Peyer's patch (tissue), 4 donors: ENCODE measurements at regions not wholly inside any gene's neighbourhood (a gene's known extent, or its start where the extent isn't known, plus 50 kb on each side); places are given as distances from the start of the nearest gene placed in this dataset.

Experiments used
- DNase-seq, 3 donors: peaks; one replicate each; pipeline ENCODE4 v3.0.0-alpha.2; 2017 to 2019
- H3K27ac ChIP-seq, 4 donors: fragments of 200-600 bp; sonication (generic); one replicate each; pipeline ENCODE4 v1.5.1; 2016 to 2019
- H3K27me3 ChIP-seq, 2 donors: fragments of 200-600 bp; sonication (generic); one replicate each; pipeline ENCODE4 v1.5.1; 2019
- H3K36me3 ChIP-seq, 3 donors: fragments of 200-600 bp; sonication (generic); one replicate each; pipeline ENCODE4 v1.5.1; 2016 to 2019
- H3K4me1 ChIP-seq, 4 donors: fragments of 200-600 bp; sonication (generic); one replicate each; pipeline ENCODE4 v1.5.1; 2016 to 2019
- H3K4me3 ChIP-seq, 4 donors: fragments of 200-600 bp; sonication (generic); 1 replicate in 3 of 4; 2 replicates in 1 of 4; pipeline ENCODE4 v1.5.1; 2016 to 2019; ENCODE audit warnings: mild to moderate bottlenecking in 1 of 4
- H3K9me3 ChIP-seq, 4 donors: fragments of 200-600 bp; sonication (generic); one replicate each; pipeline ENCODE4 v1.5.1; 2016 to 2019; ENCODE audit warnings: mild to moderate bottlenecking in 1 of 4
- POLR2A ChIP-seq, 2 donors: fragments of 450-650 bp; IDR thresholded peaks; one replicate each; pipeline ENCODE4 v1.5.1; 2017; ENCODE audit warnings: antibody characterized with exemption in 2 of 2, mild to moderate bottlenecking in 2 of 2, moderate library complexity in 2 of 2
- TF ChIP-seq, protein P1 (sequence below), 6 experiments: fragments of 450-650 bp in 4 of 6; fragments of 200-600 bp in 2 of 6; sonication (generic) in 1 of 6; IDR thresholded peaks; one replicate each; pipeline ENCODE4 v1.5.1; 2017 to 2019; ENCODE audit warnings: antibody characterized with exemption in 6 of 6, mild to moderate bottlenecking in 3 of 6, moderate library complexity in 1 of 6

DNA sequence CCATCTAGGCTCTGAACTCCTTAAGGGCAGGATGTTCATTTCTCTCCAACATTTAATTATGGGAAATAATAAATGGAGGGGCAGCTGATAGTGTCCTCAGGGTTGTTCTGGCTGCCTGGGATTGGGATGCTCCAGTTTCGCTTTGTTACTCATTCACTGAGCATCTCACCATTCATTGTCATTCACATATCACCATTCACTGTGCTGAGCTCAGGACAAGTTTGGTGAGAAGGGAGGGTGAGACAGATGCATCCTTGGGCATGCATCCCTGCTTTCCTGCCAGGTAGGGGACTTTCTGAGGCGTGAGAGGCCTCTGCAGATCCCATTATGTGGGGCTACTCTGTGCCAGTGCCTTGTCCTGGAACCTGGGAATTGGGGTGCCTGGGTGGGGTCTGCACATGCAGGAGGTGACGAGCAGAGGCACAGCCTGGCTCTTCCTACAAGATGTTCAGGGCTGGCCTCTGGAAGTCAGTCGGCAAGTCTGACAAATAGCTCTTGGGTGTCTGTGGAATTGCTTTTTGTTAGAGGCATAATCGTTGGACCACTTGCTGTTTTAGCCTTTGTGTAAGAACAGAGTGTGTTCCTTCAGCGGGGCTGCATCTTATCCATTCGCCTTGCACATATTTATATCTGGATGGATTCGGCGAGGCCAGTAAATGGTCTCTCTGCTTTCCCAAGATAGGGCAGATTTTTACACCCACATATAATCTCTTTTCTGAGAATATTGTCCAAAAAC is 323.2 kb upstream of the THSD7B start:
- no peaks in the 10 kb centered on the region for H3K27me3 ChIP-seq
- H3K9me3 ChIP-seq: no peaks in the 10 kb centered on the region
- no peak overlapping the region for H3K27ac ChIP-seq
- no peaks in the 10 kb centered on the region for H3K36me3 ChIP-seq
- H3K4me3 ChIP-seq: no peak overlapping the region
- TF ChIP-seq, protein P1, sequence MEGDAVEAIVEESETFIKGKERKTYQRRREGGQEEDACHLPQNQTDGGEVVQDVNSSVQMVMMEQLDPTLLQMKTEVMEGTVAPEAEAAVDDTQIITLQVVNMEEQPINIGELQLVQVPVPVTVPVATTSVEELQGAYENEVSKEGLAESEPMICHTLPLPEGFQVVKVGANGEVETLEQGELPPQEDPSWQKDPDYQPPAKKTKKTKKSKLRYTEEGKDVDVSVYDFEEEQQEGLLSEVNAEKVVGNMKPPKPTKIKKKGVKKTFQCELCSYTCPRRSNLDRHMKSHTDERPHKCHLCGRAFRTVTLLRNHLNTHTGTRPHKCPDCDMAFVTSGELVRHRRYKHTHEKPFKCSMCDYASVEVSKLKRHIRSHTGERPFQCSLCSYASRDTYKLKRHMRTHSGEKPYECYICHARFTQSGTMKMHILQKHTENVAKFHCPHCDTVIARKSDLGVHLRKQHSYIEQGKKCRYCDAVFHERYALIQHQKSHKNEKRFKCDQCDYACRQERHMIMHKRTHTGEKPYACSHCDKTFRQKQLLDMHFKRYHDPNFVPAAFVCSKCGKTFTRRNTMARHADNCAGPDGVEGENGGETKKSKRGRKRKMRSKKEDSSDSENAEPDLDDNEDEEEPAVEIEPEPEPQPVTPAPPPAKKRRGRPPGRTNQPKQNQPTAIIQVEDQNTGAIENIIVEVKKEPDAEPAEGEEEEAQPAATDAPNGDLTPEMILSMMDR (IDR thresholded peaks at IDR 0.05): no peak
- no peak for TF ChIP-seq POLR2A (IDR thresholded peaks at IDR 0.05)
- no peaks in the 10 kb centered on the region for H3K4me1 ChIP-seq
- no peak for DNase-seq

DNA sequence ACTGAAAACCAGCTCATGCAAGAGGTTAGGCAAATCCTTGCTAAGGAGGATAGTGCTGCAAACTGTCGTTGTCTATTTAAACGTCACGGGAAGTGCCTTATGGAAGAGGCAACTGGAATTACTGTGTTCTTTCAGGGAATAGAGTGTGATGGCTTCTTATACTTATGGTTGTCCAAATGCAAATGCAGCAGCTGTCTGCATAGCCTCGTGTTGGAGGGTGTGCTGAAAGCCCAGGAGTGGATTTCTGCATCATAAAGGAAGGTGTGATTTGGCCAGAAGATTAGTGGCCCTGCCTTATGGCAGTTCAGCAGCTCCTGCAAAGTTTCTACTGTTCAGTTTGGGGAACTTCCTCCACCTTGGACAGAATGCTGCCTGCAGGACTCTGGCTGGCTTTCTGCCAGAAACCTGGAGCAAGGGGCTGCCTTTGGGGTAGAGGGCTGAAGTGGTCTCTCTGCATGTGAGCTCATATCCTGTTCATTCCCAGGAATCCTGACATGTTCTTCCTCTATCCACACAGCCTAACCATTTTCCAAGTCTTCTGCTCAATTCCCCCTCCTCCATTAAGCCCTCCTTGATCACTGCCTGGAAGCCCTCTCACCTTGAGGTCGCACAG is 321.2 kb upstream of the CXCR4 start:
- TF ChIP-seq, protein P1 (IDR thresholded peaks at IDR 0.05): no peak
- TF ChIP-seq POLR2A (IDR thresholded peaks at IDR 0.05): no peak
- no peak overlapping the region for H3K27ac ChIP-seq
- DNase-seq: no peak
- no peak overlapping the region for H3K4me3 ChIP-seq
- no peaks in the 10 kb centered on the region for H3K36me3 ChIP-seq
- no peaks in the 10 kb centered on the region for H3K9me3 ChIP-seq
- no peaks in the 10 kb centered on the region for H3K27me3 ChIP-seq
- no peaks in the 10 kb centered on the region for H3K4me1 ChIP-seq

DNA sequence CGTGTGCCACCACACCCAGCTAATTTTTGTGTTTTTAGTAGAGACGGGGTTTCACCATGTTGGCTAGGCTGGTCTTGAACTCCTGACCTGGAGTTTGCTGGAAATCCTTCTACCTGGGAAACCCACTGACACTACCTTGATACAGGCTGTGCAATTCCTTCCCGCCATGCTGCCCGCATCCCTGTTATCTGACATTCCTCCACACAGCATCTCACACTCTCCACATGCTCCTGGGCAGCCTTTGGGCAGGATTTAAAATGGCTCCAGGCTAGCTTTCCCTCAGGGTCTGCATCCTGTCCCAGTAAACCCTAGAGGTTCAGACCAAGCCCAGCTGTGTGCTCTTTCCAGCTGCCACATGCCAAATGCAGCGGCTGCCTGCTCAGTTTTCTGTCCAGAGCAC is 319.5 kb upstream of the CXCR4 start:
- Histone ChIP-seq H3K27ac (no peak overlapping the region), H3K9me3 (no peaks in the 10 kb centered on the region), H3K27me3 (no peaks in the 10 kb centered on the region), H3K4me3 (no peak overlapping the region), H3K36me3 (no peaks in the 10 kb centered on the region), H3K4me1 (no peaks in the 10 kb centered on the region)
- TF ChIP-seq POLR2A (IDR thresholded peaks at IDR 0.05): no peak
- TF ChIP-seq, protein P1 (IDR thresholded peaks at IDR 0.05): no peak
- DNase-seq: no peak

DNA sequence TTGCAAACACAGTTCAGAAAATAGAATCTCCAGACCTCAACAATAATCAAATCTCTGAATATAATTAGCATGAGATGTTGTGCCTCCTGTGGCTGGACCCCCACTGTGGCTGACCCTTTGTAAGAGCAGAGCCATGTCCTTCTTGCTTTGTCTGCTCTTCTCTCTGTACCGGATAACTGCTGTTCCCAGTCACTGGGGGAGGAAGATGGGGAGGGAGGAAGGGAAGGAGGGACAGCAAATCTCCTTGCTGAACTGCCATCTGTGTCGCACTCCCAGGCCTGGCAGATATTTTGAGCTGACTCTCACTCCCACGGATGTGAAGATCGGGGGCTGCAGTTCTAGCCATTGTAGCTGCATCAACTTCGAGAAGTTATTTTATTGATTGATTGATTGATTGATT is 319.0 kb upstream of the CXCR4 start:
- Histone ChIP-seq H3K9me3 (no peaks in the 10 kb centered on the region), H3K4me1 (no peaks in the 10 kb centered on the region), H3K4me3 (no peak overlapping the region), H3K36me3 (no peaks in the 10 kb centered on the region), H3K27ac (no peak overlapping the region), H3K27me3 (no peaks in the 10 kb centered on the region)
- no peak for DNase-seq
- TF ChIP-seq, protein P1 (IDR thresholded peaks at IDR 0.05): no peak
- TF ChIP-seq POLR2A (IDR thresholded peaks at IDR 0.05): no peak

DNA sequence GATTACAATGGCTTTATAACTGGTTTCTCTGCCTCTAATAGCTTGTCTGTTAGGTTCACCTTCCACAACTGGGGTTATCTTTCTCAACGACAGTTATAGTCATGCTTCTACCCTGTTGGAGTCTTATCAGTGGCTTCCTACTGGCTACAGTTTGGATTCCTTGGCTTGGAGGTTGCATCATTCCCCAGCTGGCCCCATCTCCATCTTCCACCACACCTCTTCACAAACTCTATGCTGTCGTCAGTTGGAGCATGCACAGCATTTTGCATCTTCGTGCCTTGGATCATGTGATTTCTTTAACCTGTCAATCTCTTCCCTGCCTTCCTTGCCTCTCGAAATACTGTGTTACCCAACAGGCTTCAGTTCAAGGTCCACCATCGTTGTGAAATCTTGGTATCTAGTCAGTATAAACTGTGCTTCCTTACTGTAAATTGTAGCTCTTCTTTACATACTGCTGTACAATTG is 316.3 kb upstream of the CXCR4 start:
- Histone ChIP-seq H3K27me3 (no peaks in the 10 kb centered on the region), H3K9me3 (no peaks in the 10 kb centered on the region), H3K4me1 (no peaks in the 10 kb centered on the region), H3K36me3 (no peaks in the 10 kb centered on the region), H3K27ac (no peak overlapping the region), H3K4me3 (no peak overlapping the region)
- TF ChIP-seq, protein P1 (IDR thresholded peaks at IDR 0.05): no peak
- no peak for TF ChIP-seq POLR2A (IDR thresholded peaks at IDR 0.05)
- DNase-seq: no peak
